WERI-Rb-1 (cell line): ENCODE measurements at regions not wholly inside any gene's neighbourhood (a gene's known extent, or its start where the extent isn't known, plus 50 kb on each side); places are given as distances from the start of the nearest gene placed in this dataset.

Experiments
- DNase-seq: peaks from one replicate; pipeline ENCODE4 v3.0.0-alpha.2; 2020
- H3K27ac ChIP-seq: fragments of 250-450 bp; sonication (Bioruptor Pico); 2 replicates; pipeline ENCODE4 v1.5.1; 2020; ENCODE audit warnings: mild to moderate bottlenecking, moderate library complexity
- H3K27me3 ChIP-seq: fragments of 250-450 bp; sonication (Bioruptor Pico); 2 replicates; pipeline ENCODE4 v1.5.1; 2021; ENCODE audit warnings: mild to moderate bottlenecking, low read depth, moderate library complexity; ENCODE audit not compliant: insufficient read depth, severe bottlenecking
- H3K36me3 ChIP-seq: fragments of 250-450 bp; sonication (Bioruptor Pico); 2 replicates; pipeline ENCODE4 v1.5.1; 2020; ENCODE audit warnings: mild to moderate bottlenecking, moderate library complexity
- H3K4me3 ChIP-seq: 2 replicates; pipeline ENCODE4 v1.5.1; 2011; ENCODE audit warnings: low read depth, mild to moderate bottlenecking, control low read depth, low read length
- H3K9me3 ChIP-seq: fragments of 250-450 bp; sonication (Bioruptor Pico); 2 replicates; pipeline ENCODE4 v1.5.1; 2021; ENCODE audit warnings: mild to moderate bottlenecking, moderate library complexity; ENCODE audit not compliant: severe bottlenecking
- CTCF ChIP-seq: IDR thresholded peaks from 2 replicates; pipeline ENCODE4 v1.5.1; 2011; ENCODE audit warnings: low read depth, mild to moderate bottlenecking, control low read depth, inconsistent platforms, low read length

DNA sequence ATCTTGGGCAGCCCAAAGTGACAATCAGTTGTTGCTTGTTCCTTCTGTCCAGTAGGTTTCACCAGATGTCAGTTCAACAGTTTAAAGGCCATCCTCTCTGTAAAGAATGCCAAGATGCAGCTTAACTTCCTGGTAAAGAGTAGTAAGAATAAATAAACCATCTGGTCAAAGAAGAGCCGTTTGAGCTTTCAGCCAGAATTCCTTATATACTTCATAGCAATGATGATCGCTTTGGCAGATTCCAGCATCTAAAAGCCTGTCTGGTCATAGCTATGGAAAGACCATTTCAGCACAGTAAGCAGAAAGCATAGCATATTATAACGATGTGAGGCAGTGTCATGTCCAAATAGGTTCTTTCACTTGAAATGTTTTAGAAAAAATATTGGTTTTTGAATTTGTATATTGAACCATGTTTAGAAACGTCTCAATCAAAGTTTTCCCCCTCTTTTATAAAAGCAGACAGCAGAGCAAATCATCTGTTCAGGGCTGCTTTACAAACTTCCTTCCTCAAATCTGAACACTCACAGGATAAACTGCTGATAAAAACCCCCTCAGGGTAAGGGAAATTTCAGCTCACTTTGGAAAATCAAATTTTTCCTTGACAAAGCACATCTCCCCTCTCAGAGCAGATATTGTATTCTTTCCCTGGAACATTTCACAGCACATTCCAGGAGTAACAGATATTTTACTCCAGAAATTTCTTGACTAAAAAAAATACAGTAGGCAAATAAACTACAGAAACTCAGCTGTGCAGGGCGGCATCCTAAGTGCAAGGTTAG lies 184.1 kb downstream of the NOC3L start:
- Histone ChIP-seq H3K27me3 (no peaks in the 10 kb centered on the region), H3K4me3 (no peak overlapping the region), H3K27ac (no peak overlapping the region), H3K36me3 (no peaks in the 10 kb centered on the region), H3K9me3 (no peaks in the 10 kb centered on the region)
- no peak for DNase-seq
- TF ChIP-seq CTCF: no peak

GRCh38 chr10:94180576-94180975 lies 182.2 kb downstream of the NOC3L start:
- Histone ChIP-seq H3K9me3 (no peaks in the 10 kb centered on the region), H3K36me3 (no peaks in the 10 kb centered on the region), H3K27ac (no peak overlapping the region), H3K4me3 (no peak overlapping the region), H3K27me3 (no peaks in the 10 kb centered on the region)
- TF ChIP-seq CTCF: no peak
- peak; percentile 56 for DNase-seq

DNA sequence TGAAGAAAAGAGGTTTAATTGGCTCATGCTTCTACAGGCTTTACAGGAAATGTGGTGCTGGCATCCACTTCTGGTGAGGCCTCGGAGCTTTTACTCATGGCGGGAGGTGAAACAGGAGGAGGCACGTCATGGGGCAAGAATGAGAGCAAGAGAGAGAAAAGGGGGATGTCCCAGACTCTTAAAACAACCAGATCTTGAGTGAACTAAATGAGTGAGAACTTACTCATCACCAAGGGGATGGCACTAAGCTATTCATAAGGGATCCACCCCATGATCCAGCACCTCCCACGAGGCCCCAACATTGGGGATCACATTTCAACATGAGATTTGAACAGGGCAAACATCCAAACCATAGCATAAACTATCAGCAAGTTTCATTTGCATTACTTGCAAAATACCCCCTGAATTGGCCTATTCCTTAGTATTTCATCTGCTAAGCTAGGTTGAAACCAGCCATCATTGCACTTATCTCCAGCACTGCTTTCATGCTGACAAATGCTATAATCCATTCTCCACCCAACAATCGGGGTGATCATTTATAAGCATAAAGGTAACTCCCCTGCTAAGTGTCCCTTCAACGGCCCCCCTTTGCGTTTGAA lies 179.0 kb downstream of the NOC3L start:
- H3K4me3 ChIP-seq: no peak overlapping the region
- no peaks in the 10 kb centered on the region for H3K36me3 ChIP-seq
- DNase-seq: no peak
- H3K9me3 ChIP-seq: no peaks in the 10 kb centered on the region
- H3K27ac ChIP-seq: no peak overlapping the region
- no peak for TF ChIP-seq CTCF
- H3K27me3 ChIP-seq: no peaks in the 10 kb centered on the region

DNA sequence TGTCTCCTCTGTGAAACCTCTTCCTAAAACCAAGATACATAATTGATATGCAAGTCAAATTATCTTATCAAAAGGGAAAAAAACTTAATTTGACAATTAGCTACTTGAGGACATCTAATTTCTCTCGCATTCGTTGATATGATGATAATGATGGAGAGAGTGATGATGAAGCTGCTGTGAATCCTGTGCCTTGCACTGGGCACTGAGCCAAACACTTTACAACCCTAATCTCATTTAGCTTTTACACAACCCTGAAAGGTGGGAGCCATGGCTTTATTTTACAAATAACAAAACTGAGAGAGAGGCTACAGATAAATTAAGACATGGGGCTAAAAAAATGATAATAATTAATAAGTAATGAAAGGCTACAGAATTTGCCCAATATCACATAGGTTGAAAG lies 176.0 kb downstream of the NOC3L start:
- H3K36me3 ChIP-seq: no peaks in the 10 kb centered on the region
- no peak overlapping the region for H3K27ac ChIP-seq
- H3K9me3 ChIP-seq: no peaks in the 10 kb centered on the region
- no peak for TF ChIP-seq CTCF
- no peak overlapping the region for H3K4me3 ChIP-seq
- no peaks in the 10 kb centered on the region for H3K27me3 ChIP-seq
- no peak for DNase-seq

DNA sequence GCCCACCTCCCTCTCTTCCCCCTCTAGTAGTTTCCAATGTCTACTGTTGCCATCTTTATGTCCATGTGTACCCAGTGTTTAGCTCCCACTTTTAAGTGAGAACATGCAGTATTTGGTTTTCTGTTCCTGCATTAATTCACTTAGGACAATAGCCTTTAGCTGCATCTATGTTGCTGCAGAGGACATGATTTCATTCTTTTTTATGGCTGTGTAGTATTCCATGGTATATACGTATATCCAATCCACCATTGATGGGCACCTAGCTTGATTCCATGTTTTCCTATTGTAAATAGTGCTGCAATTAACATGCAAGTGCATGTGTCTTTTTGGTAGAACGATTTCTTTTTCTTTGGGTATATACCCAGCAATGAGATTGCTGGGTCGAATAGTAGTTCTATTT lies 170.4 kb downstream of the NOC3L start:
- Histone ChIP-seq H3K36me3 (no peaks in the 10 kb centered on the region), H3K4me3 (no peak overlapping the region), H3K27me3 (no peaks in the 10 kb centered on the region), H3K27ac (no peak overlapping the region), H3K9me3 (no peaks in the 10 kb centered on the region)
- DNase-seq: no peak
- no peak for TF ChIP-seq CTCF
